KBM-7 (cell line): ENCODE measurements at regions not wholly inside any gene's neighbourhood (a gene's known extent, or its start where the extent isn't known, plus 50 kb on each side); places are given as distances from the start of the nearest gene placed in this dataset.

Experiments used
- DNase-seq: peaks from one replicate; pipeline ENCODE4 v3.0.0-alpha.2; 2015
- in situ Hi-C: fragments of 300-500 bp; cut with MboI; formaldehyde crosslinking; loops from 2 replicates; pipeline ENCODE4 v1.14.3; 2020; ENCODE audit warnings: low sequenced_read_pairs, low pct_unique_long_range_greater_than_20kb, mixed read lengths

DNA sequence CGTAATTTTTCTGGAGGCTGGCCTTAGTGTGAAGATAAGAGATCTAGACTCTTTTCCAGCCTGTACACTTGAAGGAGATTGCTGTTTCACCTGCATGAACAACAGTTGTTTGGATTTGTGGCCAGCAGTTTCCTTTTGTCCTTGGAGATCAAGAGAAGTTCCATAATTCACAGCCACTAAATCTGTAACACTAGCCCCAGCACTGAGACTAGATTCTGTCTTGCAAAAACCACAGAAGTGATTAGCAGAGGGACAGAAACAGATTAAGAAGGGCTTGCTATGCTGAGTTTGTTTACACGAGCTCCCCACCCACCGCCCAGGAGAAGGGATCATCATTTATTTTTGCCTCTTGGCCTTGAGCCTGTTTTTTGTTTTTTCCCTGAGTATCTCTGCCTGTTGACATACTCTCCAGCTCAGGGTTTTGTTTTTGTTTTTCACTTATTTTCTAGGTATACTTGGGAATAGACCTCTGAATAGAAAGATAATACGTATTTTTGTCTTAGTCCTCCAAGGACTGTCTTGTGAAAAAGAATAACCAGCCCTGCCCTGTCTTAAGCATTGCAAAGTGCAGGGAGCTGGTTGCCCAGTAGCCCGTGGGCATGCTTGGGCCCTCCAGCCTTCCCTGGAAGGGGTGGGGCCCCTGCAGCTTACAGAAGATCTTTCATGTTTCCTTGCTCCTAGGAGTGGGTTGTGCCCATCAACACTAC is 93.1 kb upstream of the SOX4 start:
- DNase-seq: no peak
- in situ Hi-C loops: no loop called here

DNA sequence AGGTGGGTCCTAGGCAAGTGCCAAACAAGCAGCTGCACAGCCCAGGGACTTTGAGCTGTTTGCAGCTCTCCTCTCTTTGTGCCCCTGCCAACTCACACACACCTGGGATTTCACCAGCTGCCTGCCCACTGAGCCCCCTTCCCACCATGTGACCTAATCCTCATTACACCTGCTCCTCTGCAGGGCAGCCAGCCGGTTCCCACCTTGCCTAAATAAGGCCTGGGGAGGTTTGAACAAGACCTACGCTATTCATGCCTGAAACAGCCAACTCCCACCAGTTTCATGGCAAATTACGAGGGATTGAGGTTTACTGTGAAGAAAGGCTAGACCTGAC is 92.6 kb upstream of the SOX4 start:
- no peak for DNase-seq
- in situ Hi-C loops: no loop called here

DNA sequence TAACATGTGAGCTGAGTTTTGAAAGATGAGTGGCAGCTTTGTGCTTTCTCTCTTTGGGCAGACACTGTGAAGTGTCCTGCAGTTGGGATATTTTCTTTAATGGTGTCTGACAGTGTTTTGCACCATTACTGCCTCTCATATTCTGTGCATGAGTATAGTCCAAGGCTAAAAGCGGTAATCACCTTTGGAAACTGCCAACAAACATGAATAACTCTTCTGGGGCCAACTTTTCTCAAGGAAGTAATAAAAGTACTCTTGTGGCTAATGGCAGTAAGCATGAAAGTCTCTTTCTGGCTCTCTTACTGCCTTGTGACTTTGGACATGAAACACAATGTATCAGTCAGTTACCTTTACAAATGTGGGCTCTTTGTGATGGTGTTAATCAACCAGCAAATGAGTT is 91.7 kb upstream of the SOX4 start:
- no peak for DNase-seq
- in situ Hi-C loops: no loop called here

GRCh38 chr6:21502682-21503081 is 90.9 kb upstream of the SOX4 start:
- no peak for DNase-seq
- in situ Hi-C loops: no loop called here

- in situ Hi-C loops: no loop called here
- no peak for DNase-seq
Observed at GRCh38 chr6:21504790-21505189, 88.8 kb upstream of the SOX4 start.

- in situ Hi-C loops: no loop called here
- no peak for DNase-seq
Observed at GRCh38 chr6:21505574-21505990, 88.0 kb upstream of the SOX4 start.

DNA sequence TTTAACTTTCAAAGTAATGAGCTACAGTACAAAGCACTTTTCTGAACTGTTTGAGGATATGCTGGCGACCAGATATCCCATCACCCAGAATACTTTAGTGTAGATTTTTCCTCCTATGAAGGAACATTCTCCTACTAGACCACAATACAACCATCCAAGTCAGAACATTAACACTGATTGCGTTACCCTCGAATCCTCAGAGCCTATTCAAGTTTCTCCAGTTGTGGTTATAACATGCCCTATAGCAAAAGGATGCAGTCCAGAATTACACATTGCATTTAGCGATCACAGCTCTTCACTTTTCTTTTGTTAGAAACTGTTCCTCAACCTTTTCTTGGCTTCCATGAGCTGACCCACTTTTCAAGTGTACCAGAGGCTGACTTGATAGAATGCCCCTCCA is 87.4 kb upstream of the SOX4 start:
- in situ Hi-C loops: no loop called here
- no peak for DNase-seq

GRCh38 chr6:21507811-21508210 is 85.7 kb upstream of the SOX4 start:
- DNase-seq: no peak
- in situ Hi-C loops: no loop called here

GRCh38 chr6:21508753-21509152 is 84.8 kb upstream of the SOX4 start:
- in situ Hi-C loops: no loop called here

GRCh38 chr6:21511891-21512550 is 81.5 kb upstream of the SOX4 start:
- no peak for DNase-seq
- in situ Hi-C loops: no loop called here

More at GRCh38 chr6:21508753-21509152, 84.8 kb upstream of the SOX4 start:
- no peak for DNase-seq

GRCh38 chr6:21514288-21514687 is 79.3 kb upstream of the SOX4 start:
- no peak for DNase-seq
- in situ Hi-C loops: no loop called here

GRCh38 chr6:21518317-21518716 is 75.2 kb upstream of the SOX4 start:
- in situ Hi-C loops: no loop called here

DNA sequence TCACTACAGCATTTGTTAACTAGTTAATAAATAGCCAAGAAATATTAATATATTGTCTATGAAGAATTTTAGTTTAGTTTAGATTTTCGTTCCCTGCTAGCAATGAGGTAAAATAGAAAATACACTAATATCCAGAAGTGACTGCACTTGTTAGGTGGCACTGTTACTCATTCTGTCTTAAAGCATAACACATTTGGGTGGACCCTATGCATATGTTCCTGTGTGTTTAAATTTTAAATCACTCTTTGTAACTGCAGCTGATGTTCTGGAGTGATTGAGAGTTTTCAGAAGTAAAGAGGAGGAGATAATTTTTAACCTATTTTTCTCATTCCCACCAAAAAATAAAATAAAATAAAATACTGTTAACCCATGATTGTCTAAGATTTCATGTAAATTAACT is 73.9 kb upstream of the SOX4 start:
- in situ Hi-C loops: no loop called here
- DNase-seq: no peak

More at GRCh38 chr6:21518317-21518716, 75.2 kb upstream of the SOX4 start:
- DNase-seq: no peak

- DNase-seq: no peak
- in situ Hi-C loops: no loop called here
Observed at GRCh38 chr6:21521276-21521675, 72.3 kb upstream of the SOX4 start.

DNA sequence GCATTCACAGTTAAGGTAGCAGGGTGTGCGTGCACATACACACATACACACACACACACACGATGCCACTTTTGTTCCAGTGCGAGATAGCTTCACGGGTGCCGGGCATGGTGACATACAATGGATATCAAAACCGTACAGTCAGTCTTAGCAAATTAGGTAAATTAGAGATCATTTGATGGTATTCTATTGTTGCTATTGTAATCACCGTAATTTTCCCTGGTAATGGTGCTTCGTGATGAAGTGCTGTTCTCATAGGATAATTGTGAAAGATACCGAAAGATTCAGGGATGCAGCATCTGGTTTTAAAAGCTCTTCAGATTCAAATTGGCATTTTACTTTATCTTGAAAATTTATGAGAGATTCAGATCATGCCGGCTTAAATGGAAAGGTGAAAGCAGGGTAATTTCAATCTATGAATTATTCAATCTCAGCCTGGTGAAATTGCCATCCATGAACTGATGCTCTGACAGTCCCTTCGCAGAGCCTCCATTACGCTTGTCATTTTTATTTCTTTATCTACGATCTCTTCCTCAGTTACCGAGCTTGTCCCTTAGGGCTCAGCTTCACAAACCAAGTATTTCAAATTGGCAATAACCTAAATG is 71.3 kb upstream of the SOX4 start:
- in situ Hi-C loops: no loop called here
- DNase-seq: no peak

DNA sequence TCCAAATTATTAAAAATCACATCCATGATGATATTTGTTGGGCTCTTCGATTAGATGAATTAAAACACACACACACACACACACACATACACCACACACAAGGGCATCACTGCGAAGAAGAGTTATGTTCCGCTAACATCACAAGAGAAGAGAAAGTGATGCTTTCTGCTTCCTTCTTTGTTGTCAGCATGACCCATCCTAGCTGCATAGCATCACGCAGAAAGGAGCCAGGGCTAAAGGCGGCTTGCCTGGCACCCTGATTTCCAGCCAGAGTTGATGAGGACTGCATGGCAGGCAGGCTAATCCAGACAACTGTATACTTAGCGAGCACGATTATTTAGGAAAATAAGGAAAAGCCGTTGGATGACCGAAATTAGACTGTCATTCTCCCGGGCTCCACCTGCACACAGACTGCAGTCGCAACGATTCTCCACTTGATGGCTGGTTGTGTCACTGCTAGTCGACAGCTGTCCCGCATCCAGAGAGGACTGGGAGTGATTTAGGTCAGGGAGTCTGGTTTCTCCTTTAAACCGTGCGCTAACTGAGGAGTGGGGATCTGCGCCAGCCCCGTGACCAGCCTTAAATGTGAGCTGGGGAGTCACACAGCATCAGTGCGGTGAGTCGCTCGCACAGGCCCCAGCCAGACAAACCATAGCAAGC is 70.6 kb upstream of the SOX4 start:
- in situ Hi-C loops: no loop called here
- no peak for DNase-seq

DNA sequence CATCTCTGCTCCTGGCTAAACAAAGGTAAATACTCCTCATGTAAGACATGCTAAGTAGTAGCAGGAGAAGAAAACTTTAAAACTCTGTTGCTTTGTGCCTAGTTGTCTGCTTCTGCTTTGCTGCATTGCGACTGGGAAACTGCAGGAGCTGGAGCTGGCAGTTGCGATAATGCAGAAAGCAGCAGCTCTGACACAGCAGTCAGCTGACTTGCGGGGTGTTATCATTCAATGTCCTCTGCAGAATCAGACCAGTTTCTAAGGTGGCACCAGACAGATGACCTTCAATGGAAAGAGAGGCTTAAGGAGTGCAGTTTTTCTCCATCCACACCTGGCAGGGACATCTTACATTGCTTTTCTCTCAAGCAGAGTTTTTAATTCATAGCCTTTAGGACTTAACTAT is 69.9 kb upstream of the SOX4 start:
- in situ Hi-C loops: no loop called here
- no peak for DNase-seq

DNA sequence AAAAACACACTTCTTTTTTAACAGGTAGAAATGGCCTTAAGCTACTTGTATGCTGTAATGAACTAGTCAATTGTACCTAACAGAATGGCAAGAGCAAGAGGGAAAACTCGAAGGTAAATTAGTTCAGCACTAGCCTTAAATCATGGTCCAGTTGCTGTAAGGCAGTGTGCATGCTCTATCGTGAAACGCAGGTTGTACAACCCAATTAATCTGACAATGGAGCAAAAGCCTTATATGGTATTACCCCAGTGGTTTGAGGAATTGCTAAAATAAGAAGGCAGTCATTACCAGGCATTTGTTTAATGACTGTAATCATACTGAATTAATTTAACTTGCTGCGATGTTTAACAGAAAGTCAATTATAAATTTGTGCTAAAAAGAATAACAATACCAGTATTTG is 69.3 kb upstream of the SOX4 start:
- no peak for DNase-seq
- in situ Hi-C loops: no loop called here

GRCh38 chr6:21526974-21527373 is 66.6 kb upstream of the SOX4 start:
- in situ Hi-C loops: no loop called here

DNA sequence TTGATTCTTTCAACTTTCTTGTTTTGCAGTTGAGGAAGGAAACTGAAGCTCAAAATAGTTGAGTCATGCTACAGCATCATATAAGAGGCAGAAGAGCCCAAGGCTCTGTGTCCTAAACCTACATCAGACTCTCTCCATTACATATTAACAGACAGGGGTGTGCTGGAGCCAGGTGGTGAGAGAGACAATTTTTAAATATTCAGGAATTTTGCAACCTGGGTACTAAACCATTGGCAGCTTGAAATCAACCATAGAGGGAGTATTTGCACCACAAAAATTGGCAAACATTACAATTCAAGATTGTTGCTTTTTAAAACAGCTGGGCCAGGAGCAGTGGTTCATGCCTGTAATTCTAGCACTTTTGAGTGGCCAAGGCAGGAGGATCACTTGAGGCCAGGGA is 65.8 kb upstream of the SOX4 start:
- in situ Hi-C loops: no loop called here
- DNase-seq: no peak

More at GRCh38 chr6:21526974-21527373, 66.6 kb upstream of the SOX4 start:
- no peak for DNase-seq
